HG03460 (cell line): ENCODE measurements at regions not wholly inside any gene's neighbourhood (a gene's known extent, or its start where the extent isn't known, plus 50 kb on each side); places are given as distances from the start of the nearest gene placed in this dataset.

Experiments used
- ATAC-seq: cut with Tn5 transposase; IDR thresholded peaks from one replicate; pipeline ENCODE4 v1.9.1; 2021; ENCODE audit not compliant: unreplicated experiment

GRCh38 chr3:174639970-174640369, 219.2 kb upstream of the NAALADL2 start:
- no peak for ATAC-seq

DNA sequence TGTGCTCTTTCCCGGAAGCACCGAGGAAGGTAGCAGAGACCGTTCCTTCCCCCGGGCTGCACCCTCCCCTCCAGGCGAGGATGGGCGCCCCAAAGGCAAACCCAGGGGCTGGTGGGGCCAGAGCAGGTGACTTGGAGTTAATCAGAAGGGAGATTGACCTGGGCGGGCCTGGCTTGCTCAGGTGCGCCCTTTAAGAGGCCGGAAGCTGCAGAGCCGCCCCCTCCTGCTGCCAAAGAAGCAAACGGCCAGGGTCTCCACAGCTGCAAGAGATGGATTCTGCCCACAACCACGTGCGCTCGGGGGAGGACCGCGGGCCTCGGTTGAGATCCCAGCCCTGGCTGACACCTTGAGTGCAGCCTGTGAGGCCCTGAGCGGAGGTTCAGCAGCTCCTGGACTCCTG, 218.2 kb upstream of the NAALADL2 start:
- no peak for ATAC-seq

DNA sequence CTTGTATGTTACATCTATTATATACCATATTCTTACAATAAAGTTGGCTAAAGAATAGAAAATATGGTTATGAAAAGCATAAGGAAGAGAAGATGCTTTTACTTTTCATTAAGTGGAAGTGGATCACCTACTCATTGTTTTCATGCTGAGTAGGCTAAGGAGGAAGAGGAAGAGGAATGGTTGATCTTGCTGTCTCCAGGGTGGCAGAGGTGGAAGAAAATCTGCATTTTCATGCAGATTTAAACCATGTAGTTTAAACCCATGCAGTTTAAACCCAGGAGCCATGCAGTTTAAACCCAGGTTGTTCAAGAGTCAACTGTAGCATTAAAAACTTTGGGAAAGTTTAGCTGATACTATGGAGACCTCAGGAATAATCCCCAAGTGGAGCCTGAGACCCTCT, 214.8 kb upstream of the NAALADL2 start:
- ATAC-seq, result no peak

GRCh38 chr3:174651951-174652350, 207.2 kb upstream of the NAALADL2 start:
- no peak for ATAC-seq

DNA sequence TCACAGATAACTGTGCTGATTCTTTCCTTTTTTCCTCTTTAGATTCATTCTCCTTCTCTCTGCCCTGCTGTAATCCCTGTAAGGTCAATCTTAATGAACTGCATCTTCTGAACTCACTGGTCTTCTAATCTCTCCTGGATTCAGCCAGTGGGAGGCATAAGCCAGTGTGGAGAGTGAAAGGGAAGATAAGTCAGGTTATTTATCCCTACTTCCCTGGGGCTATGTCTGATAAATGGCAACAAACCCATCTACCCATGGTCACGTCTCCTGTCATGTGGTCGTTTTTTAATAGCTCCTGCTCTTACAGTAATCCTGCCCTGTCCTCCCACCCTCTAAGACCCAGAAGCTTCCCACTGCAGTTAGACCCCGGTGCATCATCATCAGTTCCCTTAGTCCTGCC, 199.6 kb upstream of the NAALADL2 start:
- ATAC-seq, result no peak

GRCh38 chr3:174662653-174663052, 196.5 kb upstream of the NAALADL2 start:
- no peak for ATAC-seq

DNA sequence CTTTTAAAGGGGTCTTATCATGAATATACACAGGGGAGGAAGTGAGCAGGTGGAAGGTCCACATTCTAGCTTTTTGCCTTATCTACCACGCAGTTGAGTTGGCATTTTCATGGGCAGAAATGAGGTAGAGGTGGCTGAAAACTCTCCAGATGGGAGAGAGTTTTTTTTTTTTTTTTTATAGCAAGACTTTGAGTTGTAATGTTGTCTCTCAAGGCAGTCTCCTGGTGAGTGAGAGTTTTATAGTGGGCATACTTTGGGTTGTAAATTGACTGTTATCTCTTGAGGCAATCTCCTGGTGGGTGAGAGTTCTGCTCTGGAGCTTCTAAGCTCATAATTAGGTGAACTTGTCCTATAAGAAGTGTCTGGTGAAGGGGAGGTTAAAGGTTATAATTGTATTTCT, 191.7 kb upstream of the NAALADL2 start:
- ATAC-seq, result no peak

- no peak for ATAC-seq
Observed at GRCh38 chr3:174675406-174675805, 183.7 kb upstream of the NAALADL2 start.

GRCh38 chr3:174681784-174682183, 177.3 kb upstream of the NAALADL2 start:
- ATAC-seq, result no peak

DNA sequence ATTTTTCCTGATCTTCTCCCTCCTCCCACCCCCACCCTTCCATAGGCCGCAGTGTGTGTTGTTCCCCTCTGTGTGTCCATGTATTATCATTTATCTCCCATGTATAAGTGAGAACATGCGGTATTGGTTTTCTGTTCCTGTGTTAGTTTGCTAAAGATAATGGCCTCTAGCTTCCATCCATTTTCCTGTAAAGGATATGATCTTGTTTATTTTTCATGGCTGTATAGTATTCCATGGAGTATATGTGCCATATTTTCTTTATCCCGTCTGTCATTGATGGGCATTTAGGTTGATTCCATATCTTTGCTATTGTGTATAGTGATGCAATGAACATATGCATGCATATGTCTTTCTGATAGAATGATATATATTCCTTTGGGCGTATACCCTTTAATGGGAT, 173.3 kb upstream of the NAALADL2 start:
- no peak for ATAC-seq

- ATAC-seq, result no peak
Observed at GRCh38 chr3:174697310-174697709, 161.8 kb upstream of the NAALADL2 start.

- no peak for ATAC-seq
Observed at GRCh38 chr3:174700736-174701135, 158.4 kb upstream of the NAALADL2 start.

DNA sequence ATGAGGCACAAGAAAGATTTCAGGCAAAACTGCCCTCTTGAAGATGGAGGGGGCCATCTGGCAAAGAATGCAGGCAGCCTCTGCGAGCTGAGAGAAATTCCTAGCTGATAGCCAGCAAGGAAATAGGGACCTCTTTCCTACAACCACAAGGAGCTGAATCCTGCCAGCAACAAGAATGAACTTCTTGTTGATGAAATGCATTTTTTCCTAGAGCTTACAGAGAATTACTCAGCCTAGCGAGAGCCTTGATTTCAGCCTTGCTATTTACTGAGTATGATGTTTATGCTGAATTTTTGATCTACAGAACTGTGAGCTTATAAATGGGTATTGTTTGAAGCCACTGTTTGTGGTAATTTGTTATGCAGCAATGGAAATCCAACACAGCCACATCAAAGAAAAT, 148.5 kb upstream of the NAALADL2 start:
- ATAC-seq, result no peak

DNA sequence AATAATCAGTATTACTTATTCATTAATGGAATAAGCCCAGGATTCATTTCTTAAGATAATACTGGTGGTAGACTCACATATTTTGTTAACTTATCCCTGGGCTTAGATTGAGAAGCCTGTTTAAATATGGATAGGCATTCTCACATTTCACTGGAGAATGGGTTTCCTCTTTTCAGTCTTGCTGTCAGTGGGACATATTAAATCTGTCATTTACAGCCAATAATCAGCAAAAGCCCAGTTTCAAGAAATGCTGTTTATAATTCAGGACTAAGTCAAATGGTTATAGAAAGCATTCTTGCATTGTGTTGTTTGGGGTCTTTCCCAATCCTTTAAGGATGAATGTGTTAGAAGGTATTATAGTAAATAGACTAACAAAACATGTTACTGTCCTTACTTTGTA, 143.7 kb upstream of the NAALADL2 start:
- no peak for ATAC-seq

DNA sequence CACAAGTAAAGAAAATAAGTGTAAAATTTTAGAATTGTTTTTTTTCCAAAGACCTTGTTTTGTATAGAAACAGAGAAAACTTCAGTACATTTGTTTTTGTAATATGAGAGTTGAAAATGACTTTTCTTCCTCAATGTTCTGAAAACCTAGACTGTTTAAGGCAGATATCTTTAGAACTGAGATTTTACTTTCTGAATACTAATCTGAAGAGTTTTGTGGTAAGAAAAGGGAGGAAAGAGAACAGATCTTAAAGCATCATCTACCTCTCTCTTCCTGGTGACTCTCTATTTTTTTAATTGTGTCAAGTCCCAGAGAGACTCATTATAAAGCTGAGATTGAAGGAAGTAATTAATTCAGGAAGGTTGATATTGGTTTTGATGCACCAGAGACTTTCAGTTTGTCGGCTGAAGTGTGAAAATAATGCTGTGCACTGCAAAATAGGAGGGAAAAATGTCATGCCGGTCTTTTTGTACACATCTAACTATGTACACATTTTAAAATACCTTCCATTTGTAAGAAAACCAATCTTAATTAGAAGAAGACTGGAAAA, 142.1 kb upstream of the NAALADL2 start:
- ATAC-seq, result no peak

- ATAC-seq, result no peak
Observed at GRCh38 chr3:174720717-174721116, 138.4 kb upstream of the NAALADL2 start.

GRCh38 chr3:174725303-174725702, 133.8 kb upstream of the NAALADL2 start:
- no peak for ATAC-seq

GRCh38 chr3:174737966-174738365, 121.2 kb upstream of the NAALADL2 start:
- ATAC-seq, result no peak

DNA sequence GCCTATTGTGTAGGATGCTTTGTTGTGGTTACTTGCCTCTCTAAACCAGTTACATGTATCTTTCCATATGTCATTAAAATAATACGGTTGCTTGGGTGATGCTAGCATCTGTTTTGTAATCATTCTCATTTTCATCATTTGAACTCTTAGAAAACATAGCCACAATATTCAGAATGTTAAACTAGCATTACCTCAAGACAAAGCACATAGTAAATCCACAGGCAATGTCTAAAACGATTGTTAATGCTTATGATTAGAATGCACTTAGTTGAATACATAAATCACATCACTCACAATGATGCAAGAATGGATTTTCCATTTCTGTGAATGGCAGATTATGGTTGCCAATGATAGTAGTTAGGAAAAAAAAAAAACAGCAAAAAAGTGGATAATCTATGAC, 110.0 kb upstream of the NAALADL2 start:
- no peak for ATAC-seq

DNA sequence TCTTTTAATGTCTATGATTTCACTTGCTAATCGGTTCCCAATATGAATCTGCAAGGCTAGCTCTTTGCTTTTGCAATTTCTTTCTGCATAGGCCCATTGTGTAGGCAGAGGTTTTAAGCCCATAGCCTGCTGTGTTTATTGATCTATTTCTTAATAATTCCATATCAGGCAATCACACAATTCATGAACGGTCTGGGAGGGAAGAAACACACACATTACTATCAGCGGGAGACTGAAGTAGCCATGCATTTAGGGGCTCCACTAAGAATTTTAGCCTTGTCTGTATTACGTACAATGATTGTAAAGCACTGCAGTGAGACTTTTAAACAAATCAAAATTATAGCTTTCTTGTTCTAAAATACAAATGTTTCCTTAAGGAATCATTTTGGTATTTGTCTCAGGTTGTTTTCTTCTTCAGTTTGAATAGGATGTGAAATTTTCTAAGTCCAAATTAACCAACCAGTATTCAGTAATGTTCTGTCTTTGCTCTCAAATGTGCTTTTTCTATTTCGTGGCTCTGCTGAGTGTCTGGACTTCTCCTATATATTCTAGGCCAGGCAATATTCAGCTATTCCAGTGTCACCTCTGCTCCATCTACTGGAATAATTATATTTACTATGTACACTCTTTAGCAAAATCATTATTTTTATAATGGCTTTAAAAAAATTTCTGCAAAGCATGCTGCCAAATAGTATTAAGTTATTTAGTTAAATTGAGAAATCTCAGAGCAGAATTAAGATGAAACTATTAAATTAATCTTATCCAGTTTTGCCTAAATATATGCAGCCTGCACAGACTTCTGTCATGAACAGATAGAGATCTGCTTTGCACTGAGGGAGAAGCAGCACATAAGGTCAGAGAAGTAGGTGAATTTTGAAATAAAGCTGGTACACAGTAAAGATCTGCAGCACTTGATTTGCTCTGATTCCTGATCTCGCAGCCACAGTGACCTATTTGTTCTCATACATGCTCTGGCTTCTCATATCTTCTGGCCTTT, 103.0 kb upstream of the NAALADL2 start:
- ATAC-seq, result no peak

- no peak for ATAC-seq
Observed at GRCh38 chr3:174758943-174759342, 100.2 kb upstream of the NAALADL2 start.

- no peak for ATAC-seq
Observed at GRCh38 chr3:174767406-174767805, 91.7 kb upstream of the NAALADL2 start.
